ENCODE measurements at regions not wholly inside any gene's neighbourhood (a gene's known extent, or its start where the extent isn't known, plus 50 kb on each side); places are given as distances from the start of the nearest gene placed in this dataset.

DNA sequence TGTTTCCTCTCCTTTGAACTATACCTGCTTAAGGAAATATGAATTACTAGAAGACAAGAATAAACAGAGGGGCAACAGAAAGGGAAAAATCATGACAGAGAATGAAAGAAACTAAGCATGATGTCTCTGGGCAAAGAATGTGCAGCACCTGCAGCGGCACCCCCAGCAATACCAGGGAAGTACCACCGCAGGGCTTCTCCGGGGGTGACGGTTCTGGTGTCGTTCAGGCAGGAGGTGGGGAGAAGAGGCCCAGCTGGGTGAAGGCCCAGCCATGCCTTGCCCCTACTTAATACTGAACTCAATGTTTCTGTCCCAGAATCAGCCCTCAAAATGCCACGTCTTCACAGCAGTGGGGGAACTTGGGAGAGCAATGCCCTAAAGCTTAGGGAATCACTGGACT is 337.6 kb downstream of the CDC14C start:
- Histone ChIP-seq H3K4me3 (ENCODE audit: low read length) (no peak overlapping the region), H3K4me1 (ENCODE audit: insufficient read depth, low read length) (no peaks in the 10 kb centered on the region), H3K27me3 (ENCODE audit: insufficient read depth, low read length) (no peaks in the 10 kb centered on the region)

GRCh38 chr7:49264530-49264929 is 340.2 kb downstream of the CDC14C start:
- Histone ChIP-seq H3K27me3 (ENCODE audit: insufficient read depth, low read length) (no peaks in the 10 kb centered on the region), H3K27ac (ENCODE audit: low read length) (no peak overlapping the region), H3K4me1 (ENCODE audit: insufficient read depth, low read length) (no peaks in the 10 kb centered on the region), H3K4me3 (ENCODE audit: low read length) (no peak overlapping the region), H3K9me3 (ENCODE audit: insufficient read depth, low read depth, low read length) (no peaks in the 10 kb centered on the region), H3K9ac (ENCODE audit: low read depth, low read length) (no peak overlapping the region), H3K36me3 (ENCODE audit: insufficient read depth, low read depth, low read length) (no peaks in the 10 kb centered on the region)

More for the DNA sequence above, 337.6 kb downstream of the CDC14C start:
- no peaks in the 10 kb centered on the region for H3K9me3 ChIP-seq (ENCODE audit: insufficient read depth, low read depth, low read length)
- H3K9ac ChIP-seq (ENCODE audit: low read depth, low read length): no peak overlapping the region
- H3K36me3 ChIP-seq (ENCODE audit: insufficient read depth, low read depth, low read length): no peaks in the 10 kb centered on the region
- no peak overlapping the region for H3K27ac ChIP-seq (ENCODE audit: low read length)

- Histone ChIP-seq H3K36me3 (ENCODE audit: insufficient read depth, low read depth, low read length) (no peaks in the 10 kb centered on the region), H3K9ac (ENCODE audit: low read depth, low read length) (no peak overlapping the region), H3K27me3 (ENCODE audit: insufficient read depth, low read length) (no peaks in the 10 kb centered on the region), H3K4me1 (ENCODE audit: insufficient read depth, low read length) (no peaks in the 10 kb centered on the region), H3K4me3 (ENCODE audit: low read length) (no peak overlapping the region), H3K9me3 (ENCODE audit: insufficient read depth, low read depth, low read length) (no peaks in the 10 kb centered on the region), H3K27ac (ENCODE audit: low read length) (no peak overlapping the region)
Measured at GRCh38 chr7:49273897-49274296, 349.6 kb downstream of the CDC14C start.

GRCh38 chr7:49279891-49280290 is 355.5 kb downstream of the CDC14C start:
- Histone ChIP-seq H3K27me3 (ENCODE audit: insufficient read depth, low read length) (no peaks in the 10 kb centered on the region), H3K4me1 (ENCODE audit: insufficient read depth, low read length) (peaks cover 5% of the 10 kb centered on the region; the same call in 1 of the 2 replicates), H3K36me3 (ENCODE audit: insufficient read depth, low read depth, low read length) (no peaks in the 10 kb centered on the region), H3K27ac (ENCODE audit: low read length) (no peak overlapping the region), H3K4me3 (ENCODE audit: low read length) (no peak overlapping the region), H3K9ac (ENCODE audit: low read depth, low read length) (no peak overlapping the region), H3K9me3 (ENCODE audit: insufficient read depth, low read depth, low read length) (no peaks in the 10 kb centered on the region)

- Histone ChIP-seq H3K4me1 (ENCODE audit: insufficient read depth, low read length) (peaks cover 5% of the 10 kb centered on the region; the same call in 1 of the 2 replicates), H3K4me3 (ENCODE audit: low read length) (no peak overlapping the region), H3K9me3 (ENCODE audit: insufficient read depth, low read depth, low read length) (no peaks in the 10 kb centered on the region), H3K27ac (ENCODE audit: low read length) (no peak overlapping the region), H3K9ac (ENCODE audit: low read depth, low read length) (no peak overlapping the region), H3K27me3 (ENCODE audit: insufficient read depth, low read length) (no peaks in the 10 kb centered on the region), H3K36me3 (ENCODE audit: insufficient read depth, low read depth, low read length) (no peaks in the 10 kb centered on the region)
Measured at GRCh38 chr7:49287653-49288052, 363.3 kb downstream of the CDC14C start.

DNA sequence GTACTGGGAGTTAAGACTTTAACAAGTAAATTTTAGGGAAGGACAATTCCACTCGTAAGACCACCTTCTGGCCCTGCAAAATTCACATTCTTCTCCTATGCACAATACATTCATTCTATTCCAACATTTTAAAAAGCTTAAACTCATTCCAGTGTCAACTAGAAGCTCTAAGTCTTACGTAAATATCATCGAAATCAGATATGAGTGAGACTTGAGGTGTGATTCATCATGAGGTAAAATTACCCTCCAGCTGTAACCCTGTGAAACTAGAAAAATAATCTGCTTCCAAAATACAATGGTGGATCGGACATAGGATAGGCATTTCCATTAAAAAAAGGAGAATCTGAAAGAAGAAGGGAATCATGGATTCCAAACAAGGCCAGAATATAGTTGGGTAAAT is 370.3 kb downstream of the CDC14C start:
- H3K4me1 ChIP-seq (ENCODE audit: insufficient read depth, low read length): no peaks in the 10 kb centered on the region
- H3K9ac ChIP-seq (ENCODE audit: low read depth, low read length): no peak overlapping the region
- no peak overlapping the region for H3K27ac ChIP-seq (ENCODE audit: low read length)

GRCh38 chr7:49295146-49295545 is 370.8 kb downstream of the CDC14C start:
- Histone ChIP-seq H3K36me3 (ENCODE audit: insufficient read depth, low read depth, low read length) (no peaks in the 10 kb centered on the region), H3K4me3 (ENCODE audit: low read length) (no peak overlapping the region), H3K9ac (ENCODE audit: low read depth, low read length) (no peak overlapping the region), H3K27me3 (ENCODE audit: insufficient read depth, low read length) (no peaks in the 10 kb centered on the region), H3K27ac (ENCODE audit: low read length) (no peak overlapping the region), H3K9me3 (ENCODE audit: insufficient read depth, low read depth, low read length) (no peaks in the 10 kb centered on the region), H3K4me1 (ENCODE audit: insufficient read depth, low read length) (no peaks in the 10 kb centered on the region)

More for the DNA sequence above, 370.3 kb downstream of the CDC14C start:
- Histone ChIP-seq H3K36me3 (ENCODE audit: insufficient read depth, low read depth, low read length) (no peaks in the 10 kb centered on the region), H3K27me3 (ENCODE audit: insufficient read depth, low read length) (no peaks in the 10 kb centered on the region), H3K9me3 (ENCODE audit: insufficient read depth, low read depth, low read length) (no peaks in the 10 kb centered on the region), H3K4me3 (ENCODE audit: low read length) (no peak overlapping the region)

DNA sequence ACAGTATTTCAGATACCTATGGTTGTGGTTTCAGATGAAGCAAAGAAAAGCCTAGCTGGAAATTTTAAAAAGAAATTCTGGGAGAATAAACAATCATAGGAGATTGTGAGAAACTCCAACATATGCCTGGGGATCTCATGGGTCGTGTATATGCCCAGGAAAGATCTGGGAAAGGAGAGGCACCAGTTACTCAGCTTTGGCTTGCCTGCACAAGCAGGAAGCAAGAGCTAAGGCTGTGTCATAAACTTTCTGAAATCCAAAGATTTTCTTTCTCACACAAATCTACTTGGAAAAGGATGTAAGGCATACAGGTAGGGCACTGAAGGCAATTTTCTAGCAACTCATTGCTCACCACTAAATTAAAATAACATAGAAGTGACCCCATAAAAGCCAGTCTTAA is 373.6 kb downstream of the CDC14C start:
- H3K36me3 ChIP-seq (ENCODE audit: insufficient read depth, low read depth, low read length): no peaks in the 10 kb centered on the region
- no peaks in the 10 kb centered on the region for H3K27me3 ChIP-seq (ENCODE audit: insufficient read depth, low read length)
- H3K9ac ChIP-seq (ENCODE audit: low read depth, low read length): no peak overlapping the region
- H3K4me3 ChIP-seq (ENCODE audit: low read length): no peak overlapping the region
- H3K9me3 ChIP-seq (ENCODE audit: insufficient read depth, low read depth, low read length): no peaks in the 10 kb centered on the region
- H3K27ac ChIP-seq (ENCODE audit: low read length): no peak overlapping the region
- H3K4me1 ChIP-seq (ENCODE audit: insufficient read depth, low read length): no peaks in the 10 kb centered on the region

- Histone ChIP-seq H3K9ac (ENCODE audit: low read depth, low read length) (no peak overlapping the region), H3K4me1 (ENCODE audit: insufficient read depth, low read length) (no peaks in the 10 kb centered on the region), H3K27me3 (ENCODE audit: insufficient read depth, low read length) (no peaks in the 10 kb centered on the region), H3K36me3 (ENCODE audit: insufficient read depth, low read depth, low read length) (no peaks in the 10 kb centered on the region), H3K4me3 (ENCODE audit: low read length) (no peak overlapping the region), H3K27ac (ENCODE audit: low read length) (no peak overlapping the region), H3K9me3 (ENCODE audit: insufficient read depth, low read depth, low read length) (no peaks in the 10 kb centered on the region)
Measured at GRCh38 chr7:49308787-49309186, 384.4 kb downstream of the CDC14C start.

DNA sequence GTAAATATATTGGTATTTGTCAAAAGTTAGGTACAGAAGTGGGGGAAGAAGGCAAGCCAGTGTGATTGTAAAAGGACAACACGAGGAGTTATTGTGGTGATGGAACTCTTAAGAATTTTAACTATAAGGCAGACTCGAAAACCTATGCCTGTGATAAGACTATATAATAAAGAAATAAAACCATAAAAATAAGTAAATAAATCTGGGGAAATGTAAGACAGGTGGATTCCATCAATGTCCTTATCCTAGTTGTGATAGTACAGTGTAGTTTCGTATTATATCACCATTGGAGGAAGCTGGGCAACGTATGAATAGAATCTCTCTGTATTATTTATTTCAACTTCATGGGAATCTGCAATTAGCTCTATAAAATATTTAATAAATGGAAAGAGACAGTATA is 395.7 kb downstream of the CDC14C start:
- Histone ChIP-seq H3K27me3 (ENCODE audit: insufficient read depth, low read length) (no peaks in the 10 kb centered on the region), H3K9ac (ENCODE audit: low read depth, low read length) (no peak overlapping the region), H3K27ac (ENCODE audit: low read length) (no peak overlapping the region)

DNA sequence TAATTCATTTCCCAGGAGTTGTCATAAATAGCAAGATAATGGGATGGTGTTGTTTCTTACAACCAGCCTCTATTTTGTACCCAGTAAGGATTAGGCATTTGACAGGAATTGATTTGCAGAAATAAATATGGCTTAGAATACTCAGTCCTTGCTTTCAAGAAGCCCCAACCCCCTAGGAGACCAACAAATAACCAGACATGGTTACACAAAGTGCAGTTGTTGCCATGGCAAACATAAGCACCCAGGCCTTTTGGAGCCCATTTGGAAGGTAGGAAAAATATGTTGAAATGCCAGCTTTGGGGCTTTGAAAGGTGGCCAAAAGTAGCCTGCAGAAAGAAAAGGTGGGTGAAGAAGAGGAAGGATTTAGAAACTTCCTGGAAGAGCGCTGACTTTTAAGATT is 397.5 kb downstream of the CDC14C start:
- H3K4me1 ChIP-seq (ENCODE audit: insufficient read depth, low read length): no peaks in the 10 kb centered on the region
- no peak overlapping the region for H3K27ac ChIP-seq (ENCODE audit: low read length)
- no peak overlapping the region for H3K9ac ChIP-seq (ENCODE audit: low read depth, low read length)
- H3K4me3 ChIP-seq (ENCODE audit: low read length): no peak overlapping the region
- no peaks in the 10 kb centered on the region for H3K9me3 ChIP-seq (ENCODE audit: insufficient read depth, low read depth, low read length)
- H3K36me3 ChIP-seq (ENCODE audit: insufficient read depth, low read depth, low read length): no peaks in the 10 kb centered on the region
- no peaks in the 10 kb centered on the region for H3K27me3 ChIP-seq (ENCODE audit: insufficient read depth, low read length)

More for the DNA sequence above, 395.7 kb downstream of the CDC14C start:
- Histone ChIP-seq H3K4me3 (ENCODE audit: low read length) (no peak overlapping the region), H3K36me3 (ENCODE audit: insufficient read depth, low read depth, low read length) (no peaks in the 10 kb centered on the region), H3K9me3 (ENCODE audit: insufficient read depth, low read depth, low read length) (no peaks in the 10 kb centered on the region), H3K4me1 (ENCODE audit: insufficient read depth, low read length) (no peaks in the 10 kb centered on the region)

GRCh38 chr7:49322476-49322875 is 398.1 kb downstream of the CDC14C start:
- H3K36me3 ChIP-seq (ENCODE audit: insufficient read depth, low read depth, low read length): no peaks in the 10 kb centered on the region
- H3K4me1 ChIP-seq (ENCODE audit: insufficient read depth, low read length): no peaks in the 10 kb centered on the region
- H3K4me3 ChIP-seq (ENCODE audit: low read length): no peak overlapping the region
- H3K9me3 ChIP-seq (ENCODE audit: insufficient read depth, low read depth, low read length): no peaks in the 10 kb centered on the region
- H3K27me3 ChIP-seq (ENCODE audit: insufficient read depth, low read length): no peaks in the 10 kb centered on the region
- H3K9ac ChIP-seq (ENCODE audit: low read depth, low read length): no peak overlapping the region
- no peak overlapping the region for H3K27ac ChIP-seq (ENCODE audit: low read length)

GRCh38 chr7:49324040-49324439 is 399.7 kb downstream of the CDC14C start:
- H3K36me3 ChIP-seq (ENCODE audit: insufficient read depth, low read depth, low read length): no peaks in the 10 kb centered on the region
- H3K4me1 ChIP-seq (ENCODE audit: insufficient read depth, low read length): no peaks in the 10 kb centered on the region
- no peak overlapping the region for H3K9ac ChIP-seq (ENCODE audit: low read depth, low read length)
- no peak overlapping the region for H3K4me3 ChIP-seq (ENCODE audit: low read length)
- H3K27ac ChIP-seq (ENCODE audit: low read length): no peak overlapping the region
- no peaks in the 10 kb centered on the region for H3K9me3 ChIP-seq (ENCODE audit: insufficient read depth, low read depth, low read length)
- H3K27me3 ChIP-seq (ENCODE audit: insufficient read depth, low read length): no peaks in the 10 kb centered on the region
